A673 (cell line): ENCODE measurements at regions not wholly inside any gene's neighbourhood (a gene's known extent, or its start where the extent isn't known, plus 50 kb on each side); places are given as distances from the start of the nearest gene placed in this dataset.

Experiments used
- CTCF ChIP-seq: fragments of 300-800, 200-600 bp; sonication (generic); conservative IDR thresholded peaks from 2 replicates; pipeline ENCODE4 v1.5.1; 2017; ENCODE audit warnings: low read depth, mild to moderate bottlenecking, antibody characterized with exemption, low read length, moderate library complexity, mixed read lengths
- EZH2 ChIP-seq: fragments of 200-600 bp; sonication (generic); IDR thresholded peaks from 2 replicates; pipeline ENCODE4 v1.6.1; 2017; ENCODE audit warnings: borderline replicate concordance, low read depth, mild to moderate bottlenecking, mixed read lengths, antibody characterized with exemption, low read length; ENCODE audit not compliant: poor library complexity, severe bottlenecking

GRCh38 chr14:98168211-98168985 is 1103.6 kb downstream of the BCL11B start:
- TF ChIP-seq CTCF (no peak), EZH2 (no peak)
